ENCODE measurements at regions not wholly inside any gene's neighbourhood (a gene's known extent, or its start where the extent isn't known, plus 50 kb on each side); places are given as distances from the start of the nearest gene placed in this dataset.

DNA sequence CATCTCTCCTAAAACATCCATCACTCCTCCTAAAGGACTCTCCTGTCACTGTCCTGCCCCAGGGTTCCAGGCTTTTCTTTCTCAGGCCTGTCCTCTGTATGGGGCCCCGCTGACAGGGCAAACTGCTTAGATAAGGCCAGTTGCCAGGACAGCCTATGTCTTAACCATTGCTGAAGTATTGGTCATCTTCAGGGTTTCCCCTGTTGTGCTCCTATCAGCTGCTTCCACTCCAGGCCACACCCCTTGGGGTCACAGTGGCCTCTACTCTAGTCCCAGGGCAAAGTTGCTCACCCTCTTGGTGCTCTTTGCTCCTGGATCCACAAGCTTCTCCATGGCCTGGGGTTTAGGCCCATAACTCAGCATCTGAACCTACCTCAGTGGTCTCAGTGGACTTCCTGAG, 138.0 kb upstream of the PJA1 start:
- TF ChIP-seq REST (IDR thresholded peaks at IDR 0.05; ENCODE audit: insufficient read depth in 1 of 2, low read depth in 2 of 2, low read length in 1 of 2) (no peak), POLR2AphosphoS5 (IDR thresholded peaks at IDR 0.05; ENCODE audit: low read depth, low read length) (no peak), SIN3A (IDR thresholded peaks at IDR 0.05; ENCODE audit: borderline replicate concordance, insufficient read depth, low read depth, low read length) (no peak), TCF7L2 (IDR thresholded peaks at IDR 0.05; ENCODE audit: low read depth, low read length) (no peak), CTCF (IDR thresholded peaks at IDR 0.05) (no peak)
- POLR2A ChIA-PET: no interaction called here
- in situ Hi-C loops (cut with HindIII; ENCODE audit: low pct_unique_long_range_greater_than_20kb, low sequenced_read_pairs) (no loop called here), intact Hi-C loops (cut with micrococcal nuclease; ENCODE audit: unreplicated experiment) (no loop called here)
- no TSS peak for BruUV-seq (replicated peaks)
- Histone ChIP-seq H3K9me3 (ENCODE audit: control insufficient read depth, insufficient read depth, low read depth, low read length) (no peaks in the 10 kb centered on the region), H3K4me3 (ENCODE audit: low read depth in 2 of 2, low read length in 2 of 2) (no peak overlapping the region), H3K27ac (ENCODE audit: low read length) (no peak overlapping the region), H3K36me3 (ENCODE audit: control insufficient read depth, insufficient read depth, low read length) (no peaks in the 10 kb centered on the region), H3K27me3 (ENCODE audit: control insufficient read depth, insufficient read depth, low read length) (no peaks in the 10 kb centered on the region), H3K4me1 (ENCODE audit: control insufficient read depth, insufficient read depth, low read length) (no peaks in the 10 kb centered on the region)
- CTCF ChIA-PET: no interaction called here
- DNase-seq (ENCODE audit: low read depth, low spot score) (no peak), ATAC-seq (no peak)

GRCh38 chrX:69299951-69300714, 134.9 kb upstream of the PJA1 start:
- no peak overlapping the region for H3K27ac ChIP-seq (ENCODE audit: low read length)
- no peaks in the 10 kb centered on the region for H3K9me3 ChIP-seq (ENCODE audit: control insufficient read depth, insufficient read depth, low read depth, low read length)
- BruUV-seq (replicated peaks): no TSS peak
- H3K36me3 ChIP-seq (ENCODE audit: control insufficient read depth, insufficient read depth, low read length): no peaks in the 10 kb centered on the region
- no peak for DNase-seq (ENCODE audit: low read depth, low spot score)
- POLR2A ChIA-PET: no interaction called here
- no peak for ATAC-seq
- intact Hi-C loops (cut with micrococcal nuclease; ENCODE audit: unreplicated experiment): no loop called here
- no peaks in the 10 kb centered on the region for H3K4me1 ChIP-seq (ENCODE audit: control insufficient read depth, insufficient read depth, low read length)
- CTCF ChIA-PET: no interaction called here
- in situ Hi-C loops (cut with HindIII; ENCODE audit: low pct_unique_long_range_greater_than_20kb, low sequenced_read_pairs): no loop called here
- H3K4me3 ChIP-seq (ENCODE audit: low read depth in 2 of 2, low read length in 2 of 2): no peak overlapping the region
- H3K27me3 ChIP-seq (ENCODE audit: control insufficient read depth, insufficient read depth, low read length): no peaks in the 10 kb centered on the region
- TF ChIP-seq TCF7L2 (IDR thresholded peaks at IDR 0.05; ENCODE audit: low read depth, low read length) (no peak), REST (IDR thresholded peaks at IDR 0.05; ENCODE audit: insufficient read depth in 1 of 2, low read depth in 2 of 2, low read length in 1 of 2) (no peak), CTCF (IDR thresholded peaks at IDR 0.05) (no peak), POLR2AphosphoS5 (IDR thresholded peaks at IDR 0.05; ENCODE audit: low read depth, low read length) (no peak), SIN3A (IDR thresholded peaks at IDR 0.05; ENCODE audit: borderline replicate concordance, insufficient read depth, low read depth, low read length) (no peak)
